Trophoblast cell (in vitro differentiated cells and primary cell): ENCODE measurements at regions not wholly inside any gene's neighbourhood (a gene's known extent, or its start where the extent isn't known, plus 50 kb on each side); places are given as distances from the start of the nearest gene placed in this dataset.

Experiments
- DNase-seq, 2 donors: peaks; one replicate each; pipeline ENCODE4 v3.0.0-alpha.2; 2016
- H2AFZ ChIP-seq: 2 replicates; pipeline ENCODE4 v1.6.1; 2013; ENCODE audit warnings: low read length, moderate library complexity, mild to moderate bottlenecking; ENCODE audit not compliant: insufficient read depth, poor library complexity
- H2AK5ac ChIP-seq: 2 replicates; pipeline ENCODE4 v1.6.1; 2013; ENCODE audit warnings: mild to moderate bottlenecking, low read length
- H2BK120ac ChIP-seq: 2 replicates; pipeline ENCODE4 v1.6.1; 2013; ENCODE audit warnings: low read length, mild to moderate bottlenecking, moderate library complexity; ENCODE audit not compliant: insufficient read depth, poor library complexity
- H2BK12ac ChIP-seq: 2 replicates; pipeline ENCODE4 v1.6.1; 2013; ENCODE audit warnings: mild to moderate bottlenecking, low read length, moderate library complexity
- H2BK5ac ChIP-seq: 2 replicates; pipeline ENCODE4 v1.6.1; 2013; ENCODE audit warnings: low read length, low read depth, moderate library complexity, mild to moderate bottlenecking; ENCODE audit not compliant: poor library complexity
- H3K14ac ChIP-seq: 2 replicates; pipeline ENCODE4 v1.6.1; 2013; ENCODE audit warnings: mild to moderate bottlenecking, low read length
- H3K18ac ChIP-seq: 2 replicates; pipeline ENCODE4 v1.6.1; 2013; ENCODE audit warnings: mild to moderate bottlenecking, low read length
- H3K23ac ChIP-seq: 2 replicates; pipeline ENCODE4 v1.6.1; 2013; ENCODE audit warnings: low read length
- H3K27ac ChIP-seq: 2 replicates; pipeline ENCODE4 v1.5.1; 2013; ENCODE audit warnings: low read depth, mild to moderate bottlenecking, inconsistent platforms, low read length, moderate library complexity
- H3K27me3 ChIP-seq: 2 replicates; pipeline ENCODE4 v1.6.1; 2013; ENCODE audit warnings: inconsistent platforms, mild to moderate bottlenecking, low read length, moderate library complexity; ENCODE audit not compliant: insufficient read depth
- H3K36me3 ChIP-seq, 2 experiments: 1 replicate in 1 of 2; 2 replicates in 1 of 2; pipeline ENCODE4 v1.6.1; 2013; ENCODE audit warnings: low read length in 2 of 2, mild to moderate bottlenecking in 2 of 2, moderate library complexity in 1 of 2; ENCODE audit not compliant: insufficient read depth in 2 of 2, control insufficient read depth in 1 of 2
- H3K4ac ChIP-seq: 2 replicates; pipeline ENCODE4 v1.6.1; 2013; ENCODE audit warnings: low read depth, mild to moderate bottlenecking, low read length, moderate library complexity
- H3K4me1 ChIP-seq, 2 experiments: 1 replicate in 1 of 2; 2 replicates in 1 of 2; pipeline ENCODE4 v1.6.1; 2013; ENCODE audit warnings: low read length in 2 of 2, mild to moderate bottlenecking in 2 of 2, moderate library complexity in 1 of 2; ENCODE audit not compliant: insufficient read depth in 2 of 2, control insufficient read depth in 1 of 2
- H3K4me2 ChIP-seq: 2 replicates; pipeline ENCODE4 v1.6.1; 2013; ENCODE audit warnings: inconsistent platforms, mild to moderate bottlenecking, low read length, moderate library complexity
- H3K4me3 ChIP-seq: 2 replicates; pipeline ENCODE4 v1.5.1; 2013; ENCODE audit warnings: mild to moderate bottlenecking, low read depth, low read length, inconsistent platforms
- H3K79me1 ChIP-seq: one replicate; pipeline ENCODE4 v1.6.1; 2013; ENCODE audit warnings: low read length
- H3K79me2 ChIP-seq: 2 replicates; pipeline ENCODE4 v1.6.1; 2013; ENCODE audit warnings: low read length, mild to moderate bottlenecking; ENCODE audit not compliant: control insufficient read depth, insufficient read depth, poor library complexity
- H3K9ac ChIP-seq: 2 replicates; pipeline ENCODE4 v1.6.1; 2013; ENCODE audit warnings: mild to moderate bottlenecking, low read length
- H3K9me3 ChIP-seq: 2 replicates; pipeline ENCODE4 v1.6.1; 2013; ENCODE audit warnings: low read depth, mild to moderate bottlenecking, control low read depth, inconsistent platforms, low read length; ENCODE audit not compliant: insufficient read depth
- H4K12ac ChIP-seq: 2 replicates; pipeline ENCODE4 v1.6.1; 2013; ENCODE audit warnings: low read depth, mild to moderate bottlenecking, low read length, moderate library complexity
- H4K8ac ChIP-seq: 2 replicates; pipeline ENCODE4 v1.6.1; 2013; ENCODE audit warnings: low read depth, mild to moderate bottlenecking, low read length, moderate library complexity
- H4K91ac ChIP-seq: one replicate; pipeline ENCODE4 v1.6.1; 2013; ENCODE audit warnings: low read depth, mild to moderate bottlenecking, low read length, moderate library complexity
- WGBS: extraction: QIAGEN DNeasy Blood & Tissue Kit; methylation state at CpG from one replicate; pipeline ENCODE4 v1.1.7; 2013; ENCODE audit warnings: missing lambda C conversion rate; ENCODE audit not compliant: insufficient read length, insufficient coverage; ENCODE audit errors: extremely low coverage; 5-methylcytosine and 5-hydroxymethylcytosine counted together

- Histone ChIP-seq H3K27me3 (no peaks in the 10 kb centered on the region), H3K36me3 (no peaks in the 10 kb centered on the region), H2BK12ac (no peak overlapping the region), H4K12ac (no peak overlapping the region), H3K14ac (no peak overlapping the region), H4K91ac (no peak overlapping the region), H2BK120ac (no peak overlapping the region), H3K79me1 (no peaks in the 10 kb centered on the region), H3K23ac (no peak overlapping the region), H3K79me2 (no peaks in the 10 kb centered on the region), H4K8ac (no peak overlapping the region), H3K4me2 (no peak overlapping the region), H3K9me3 (no peaks in the 10 kb centered on the region), H3K4me3 (no peak overlapping the region), H3K4me1 (no peaks in the 10 kb centered on the region), H2BK5ac (no peak overlapping the region), H3K18ac (no peak overlapping the region), H3K27ac (no peak overlapping the region), H3K9ac (no peak overlapping the region), H3K4ac (no peak overlapping the region), H2AK5ac (no peak overlapping the region), H2AFZ (no peak overlapping the region)
- no CpG with 5 or more reads among the region's 3 CpGs for WGBS
- DNase-seq = no peak
Observed at GRCh38 chr5:106801554-106801953, 869.2 kb downstream of the EFNA5 start.

GRCh38 chr5:106797996-106798395 is 872.7 kb downstream of the EFNA5 start:
- no peak overlapping the region for H4K12ac ChIP-seq
- H3K4me1 ChIP-seq = no peaks in the 10 kb centered on the region
- no peak overlapping the region for H4K8ac ChIP-seq
- no peak overlapping the region for H3K18ac ChIP-seq
- no peak overlapping the region for H2AK5ac ChIP-seq
- no peak overlapping the region for H2AFZ ChIP-seq
- H3K9ac ChIP-seq = no peak overlapping the region
- H3K36me3 ChIP-seq = no peaks in the 10 kb centered on the region
- no peaks in the 10 kb centered on the region for H3K79me2 ChIP-seq
- no peaks in the 10 kb centered on the region for H3K9me3 ChIP-seq
- no peak overlapping the region for H3K23ac ChIP-seq
- no peaks in the 10 kb centered on the region for H3K27me3 ChIP-seq
- H3K79me1 ChIP-seq = no peaks in the 10 kb centered on the region
- H2BK12ac ChIP-seq = no peak overlapping the region
- H4K91ac ChIP-seq = no peak overlapping the region
- DNase-seq = no peak
- H3K4me3 ChIP-seq = no peak overlapping the region
- no peak overlapping the region for H2BK120ac ChIP-seq
- H3K27ac ChIP-seq = no peak overlapping the region
- no peak overlapping the region for H2BK5ac ChIP-seq
- H3K4me2 ChIP-seq = no peak overlapping the region
- no peak overlapping the region for H3K4ac ChIP-seq
- H3K14ac ChIP-seq = no peak overlapping the region
- no CpG with 5 or more reads among the region's 3 CpGs for WGBS

GRCh38 chr5:106796081-106796480 is 874.7 kb downstream of the EFNA5 start:
- Histone ChIP-seq H2BK12ac (no peak overlapping the region), H2AK5ac (no peak overlapping the region), H3K4me3 (no peak overlapping the region), H3K14ac (no peak overlapping the region), H3K9ac (no peak overlapping the region), H4K8ac (no peak overlapping the region), H3K79me1 (no peaks in the 10 kb centered on the region), H3K4me1 (no peaks in the 10 kb centered on the region), H3K4ac (no peak overlapping the region), H3K79me2 (no peaks in the 10 kb centered on the region), H4K91ac (no peak overlapping the region), H2AFZ (no peak overlapping the region), H2BK5ac (no peak overlapping the region), H3K4me2 (no peak overlapping the region), H3K18ac (no peak overlapping the region), H2BK120ac (no peak overlapping the region), H4K12ac (no peak overlapping the region), H3K36me3 (no peaks in the 10 kb centered on the region), H3K27ac (no peak overlapping the region), H3K9me3 (no peaks in the 10 kb centered on the region), H3K23ac (no peak overlapping the region), H3K27me3 (no peaks in the 10 kb centered on the region)
- no CpG with 5 or more reads among the region's 3 CpGs for WGBS
- DNase-seq = no peak

GRCh38 chr5:106784846-106785245 is 885.9 kb downstream of the EFNA5 start:
- no peak overlapping the region for H2BK12ac ChIP-seq
- no peaks in the 10 kb centered on the region for H3K9me3 ChIP-seq
- no CpG with 5 or more reads among the region's 1 CpG for WGBS
- H3K4me2 ChIP-seq = no peak overlapping the region
- H3K36me3 ChIP-seq = no peaks in the 10 kb centered on the region
- no peak overlapping the region for H4K12ac ChIP-seq
- H3K4ac ChIP-seq = no peak overlapping the region
- no peak overlapping the region for H4K91ac ChIP-seq
- H3K9ac ChIP-seq = no peak overlapping the region
- no peak overlapping the region for H3K4me3 ChIP-seq
- no peaks in the 10 kb centered on the region for H3K79me2 ChIP-seq
- H4K8ac ChIP-seq = no peak overlapping the region
- DNase-seq = no peak
- H3K27me3 ChIP-seq = no peaks in the 10 kb centered on the region
- no peak overlapping the region for H3K27ac ChIP-seq
- no peak overlapping the region for H3K18ac ChIP-seq
- no peaks in the 10 kb centered on the region for H3K79me1 ChIP-seq
- no peak overlapping the region for H3K14ac ChIP-seq
- no peak overlapping the region for H2BK5ac ChIP-seq
- H2AK5ac ChIP-seq = no peak overlapping the region
- no peak overlapping the region for H2AFZ ChIP-seq
- no peak overlapping the region for H2BK120ac ChIP-seq
- H3K23ac ChIP-seq = no peak overlapping the region
- H3K4me1 ChIP-seq = peaks cover 3 to 4% of the 10 kb centered on the region in 2 experiments
